ENCODE measurements at regions not wholly inside any gene's neighbourhood (a gene's known extent, or its start where the extent isn't known, plus 50 kb on each side); places are given as distances from the start of the nearest gene placed in this dataset.
"Not testable (repeated sequence)": the region's sequence is repeated elsewhere in the genome, so short reads cannot be mapped to it uniquely, and the experiment has no call there.

- H3K9me3 ChIP-seq (ENCODE audit: insufficient read depth in 2 of 2, low read depth in 1 of 2, low read length in 1 of 2); H3K23me2 ChIP-seq (ENCODE audit: low read depth, low read length); POLR2A ChIA-PET (ENCODE audit: partially characterized antibody); H3K23ac ChIP-seq (ENCODE audit: insufficient read length); H3K27me3 ChIP-seq (replicated peaks in 1 of 4; ENCODE audit: control insufficient read depth in 3 of 4, extremely low read depth in 1 of 4, insufficient read depth in 3 of 4, low read length in 3 of 4); H4K8ac ChIP-seq (ENCODE audit: extremely low read depth, insufficient read depth, low read length); H3K27ac ChIP-seq (ENCODE audit: low read depth, low read length); H2BK120ac ChIP-seq (replicated peaks; ENCODE audit: low read depth, low read length); H3K9ac ChIP-seq (replicated peaks in 1 of 4; ENCODE audit: extremely low read depth in 1 of 4, low read depth in 3 of 4, low read length in 3 of 4); H2BK5ac ChIP-seq (ENCODE audit: low read depth, low read length); H3K14ac ChIP-seq (ENCODE audit: insufficient read length); H3K56ac ChIP-seq (replicated peaks; ENCODE audit: insufficient read length, low read depth, low read length); H4K20me1 ChIP-seq (replicated peaks in 1 of 2; ENCODE audit: control insufficient read depth in 1 of 2, insufficient read depth in 2 of 2, low read length in 2 of 2); H3K36me3 ChIP-seq (ENCODE audit: control insufficient read depth in 2 of 4, insufficient read depth in 4 of 4, low read length in 3 of 4); H2BK15ac ChIP-seq (ENCODE audit: low read length); H3K79me1 ChIP-seq (ENCODE audit: low read depth, low read length); H3K4ac ChIP-seq (replicated peaks; ENCODE audit: insufficient read length, low read depth, low read length); H4K5ac ChIP-seq (ENCODE audit: insufficient read length, low read depth, low read length); H3K4me1 ChIP-seq (replicated peaks in 1 of 4; ENCODE audit: control insufficient read depth in 3 of 4, insufficient read depth in 4 of 4, low read length in 3 of 4); H3K18ac ChIP-seq (ENCODE audit: extremely low read depth, low read length); H3K4me3 ChIP-seq (ENCODE audit: extremely low read depth in 1 of 4, insufficient read depth in 2 of 4, low read depth in 3 of 4, low read length in 4 of 4); H2BK12ac ChIP-seq (ENCODE audit: low read depth, low read length); H2AFZ ChIP-seq (ENCODE audit: low read length); H2BK20ac ChIP-seq (ENCODE audit: low read length); H3K79me2 ChIP-seq (ENCODE audit: control insufficient read depth in 1 of 2, insufficient read depth in 2 of 2, low read length in 2 of 2); DNase-seq (ENCODE audit: low read depth in 1 of 2, low spot score in 2 of 2); FAIRE-seq; H3K4me2 ChIP-seq (ENCODE audit: insufficient read depth in 1 of 2, low read depth in 2 of 2, low read length in 2 of 2); H4K91ac ChIP-seq (replicated peaks; ENCODE audit: insufficient read length, low read length); H2AK5ac ChIP-seq (ENCODE audit: low read depth, low read length): not testable (repeated sequence)
- CTCF ChIA-PET (ENCODE audit: partially characterized antibody), result interaction anchor here (1.9 kb wide), 1 partner anchor 924 kb away, joined by 4 read pairs; no protein-coding TSS in a partner anchor
- WGBS, 2 experiments (ENCODE audit: extremely low coverage in 1 of 2, insufficient coverage in 1 of 2, insufficient read length in 1 of 2, insufficient replicate concordance in 2 of 2, low coverage in 1 of 2, low lambda C conversion rate in 2 of 2, missing lambda C conversion rate in 1 of 2), result 96% methylated on average over 31 of the region's 52 CpGs; no CpG with 5 or more reads in 1 of the 2 experiments
These were observed 515.0 kb upstream of the GALNTL6 start for GRCh38 chr4:171298048-171298718.
